ENCODE measurements at regions not wholly inside any gene's neighbourhood (a gene's known extent, or its start where the extent isn't known, plus 50 kb on each side); places are given as distances from the start of the nearest gene placed in this dataset.

- no peak for DNase-seq
Observed at GRCh38 chr13:75038393-75039113, 443.4 kb downstream of the TBC1D4 start.

GRCh38 chr13:75025956-75026355 is 456.0 kb downstream of the TBC1D4 start:
- no peak for DNase-seq

GRCh38 chr13:75024602-75025001 is 457.4 kb downstream of the TBC1D4 start:
- no peak for DNase-seq

GRCh38 chr13:75023609-75024008 is 458.4 kb downstream of the TBC1D4 start:
- no peak for DNase-seq

- no peak for DNase-seq
Observed at GRCh38 chr13:75021151-75021550, 460.8 kb downstream of the TBC1D4 start.

- DNase-seq: no peak
Observed at GRCh38 chr13:75016225-75016624, 465.7 kb downstream of the TBC1D4 start.

- no peak for DNase-seq
Observed at GRCh38 chr13:75013818-75014217, 468.2 kb downstream of the TBC1D4 start.

GRCh38 chr13:75010941-75011340 is 471.0 kb downstream of the TBC1D4 start:
- no peak for DNase-seq

GRCh38 chr13:75008926-75009325 is 473.0 kb downstream of the TBC1D4 start:
- no peak for DNase-seq

GRCh38 chr13:74990992-74991391 is 491.0 kb downstream of the TBC1D4 start:
- no peak for DNase-seq

- DNase-seq: no peak
Observed at GRCh38 chr13:74987124-74987690, 494.8 kb downstream of the TBC1D4 start.

- no peak for DNase-seq
Observed at GRCh38 chr13:74986609-74987008, 495.4 kb downstream of the TBC1D4 start.

GRCh38 chr13:74979703-74980102 is 502.3 kb downstream of the TBC1D4 start:
- no peak for DNase-seq

- DNase-seq: no peak
Observed at GRCh38 chr13:74978591-74978990, 503.4 kb downstream of the TBC1D4 start.

- no peak for DNase-seq
Observed at GRCh38 chr13:74977498-74977897, 504.5 kb downstream of the TBC1D4 start.

- no peak for DNase-seq
Observed at GRCh38 chr13:74975111-74975510, 506.9 kb downstream of the TBC1D4 start.

GRCh38 chr13:74973935-74974879 is 507.8 kb downstream of the TBC1D4 start:
- DNase-seq: no peak

- DNase-seq: no peak
Observed at GRCh38 chr13:74969419-74969818, 512.5 kb downstream of the TBC1D4 start.

GRCh38 chr13:74966814-74967424 is 515.0 kb downstream of the TBC1D4 start:
- DNase-seq: no peak

GRCh38 chr13:74966275-74966674 is 515.7 kb downstream of the TBC1D4 start:
- DNase-seq: no peak

GRCh38 chr13:74945637-74946036 is 536.3 kb downstream of the TBC1D4 start:
- DNase-seq: no peak

- no peak for DNase-seq
Observed at GRCh38 chr13:74931698-74932433, 550.1 kb downstream of the TBC1D4 start.

All from stimulated activated CD8-positive, alpha-beta memory T cell treated with anti-CD3 and anti-CD28 coated beads, Interleukin-4, amount 100 ng/mL, for 48 hours (primary cell).